Cardiac muscle cell (in vitro differentiated cells and primary cell): ENCODE measurements at regions not wholly inside any gene's neighbourhood (a gene's known extent, or its start where the extent isn't known, plus 50 kb on each side); places are given as distances from the start of the nearest gene placed in this dataset.

Experiments used
- DNase-seq, 2 donors: peaks; one replicate each; pipeline versions ENCODE4 v3.0.0 to v3.0.0-alpha.2; 2010 to 2017; ENCODE audit warnings: low read depth in 1 of 2, low spot score in 1 of 2
- H3K27ac ChIP-seq: fragments of 200-600 bp; sonication (generic); 2 replicates; pipeline ENCODE4 v1.5.1; 2016
- H3K27me3 ChIP-seq: fragments of 200-600 bp; sonication (generic); 2 replicates; pipeline ENCODE4 v1.6.0; 2016; ENCODE audit warnings: control low read depth
- H3K36me3 ChIP-seq: fragments of 200-600 bp; sonication (generic); 2 replicates; pipeline ENCODE4 v1.5.1; 2016; ENCODE audit warnings: control low read depth
- H3K4me1 ChIP-seq: fragments of 200-600 bp; sonication (generic); 2 replicates; pipeline ENCODE4 v1.8.1; 2017; ENCODE audit warnings: low read depth, mild to moderate bottlenecking, mixed run types
- H3K4me3 ChIP-seq: fragments of 200-600 bp; sonication (generic); 2 replicates; pipeline ENCODE4 v1.5.1; 2016; ENCODE audit warnings: mild to moderate bottlenecking
- H3K9me3 ChIP-seq: fragments of 200-600 bp; sonication (generic); 2 replicates; pipeline ENCODE4 v1.5.1; 2017; ENCODE audit warnings: low read depth, mild to moderate bottlenecking, control low read depth
- CTCF ChIP-seq: IDR thresholded peaks from 2 replicates; pipeline ENCODE4 v1.5.1; 2012; ENCODE audit warnings: low read depth, mild to moderate bottlenecking, low read length

- no peak overlapping the region for H3K4me3 ChIP-seq
- no peaks in the 10 kb centered on the region for H3K9me3 ChIP-seq
- no peaks in the 10 kb centered on the region for H3K36me3 ChIP-seq
- no peak for TF ChIP-seq CTCF
- H3K27me3 ChIP-seq: no peaks in the 10 kb centered on the region
- H3K4me1 ChIP-seq: no peaks in the 10 kb centered on the region
- H3K27ac ChIP-seq: no peak overlapping the region
- DNase-seq: no peak
Measured at GRCh38 chr6:54043360-54043759, 67.9 kb upstream of the MLIP start.

- TF ChIP-seq CTCF: no peak
- H3K9me3 ChIP-seq: no peaks in the 10 kb centered on the region
- no peak overlapping the region for H3K27ac ChIP-seq
- H3K4me3 ChIP-seq: no peak overlapping the region
- H3K4me1 ChIP-seq: peaks cover 5% of the 10 kb centered on the region
- H3K36me3 ChIP-seq: no peaks in the 10 kb centered on the region
- no peak for DNase-seq
- no peaks in the 10 kb centered on the region for H3K27me3 ChIP-seq
Measured at GRCh38 chr6:54044059-54044458, 67.2 kb upstream of the MLIP start.

- Histone ChIP-seq H3K9me3 (no peaks in the 10 kb centered on the region), H3K4me1 (peaks cover 22% of the 10 kb centered on the region), H3K36me3 (no peaks in the 10 kb centered on the region), H3K4me3 (no peak overlapping the region), H3K27me3 (no peaks in the 10 kb centered on the region), H3K27ac (no peak overlapping the region)
- DNase-seq: no peak
- no peak for TF ChIP-seq CTCF
Measured at GRCh38 chr6:54048782-54049181, 62.5 kb upstream of the MLIP start.

- no peak for DNase-seq
- H3K27me3 ChIP-seq: no peaks in the 10 kb centered on the region
- TF ChIP-seq CTCF: no peak
Measured at GRCh38 chr6:54050750-54051149, 60.5 kb upstream of the MLIP start.

GRCh38 chr6:54053881-54054391 is 57.3 kb upstream of the MLIP start:
- no peaks in the 10 kb centered on the region for H3K36me3 ChIP-seq
- peak overlapping the region; percentile 77 for H3K27ac ChIP-seq
- no peaks in the 10 kb centered on the region for H3K27me3 ChIP-seq
- H3K9me3 ChIP-seq: no peaks in the 10 kb centered on the region
- no peak for TF ChIP-seq CTCF
- no peak overlapping the region for H3K4me3 ChIP-seq
- DNase-seq: peak; percentile 79 to 93
- peaks cover 46% of the 10 kb centered on the region for H3K4me1 ChIP-seq

More at GRCh38 chr6:54050750-54051149, 60.5 kb upstream of the MLIP start:
- no peaks in the 10 kb centered on the region for H3K9me3 ChIP-seq
- no peaks in the 10 kb centered on the region for H3K36me3 ChIP-seq
- no peak overlapping the region for H3K4me3 ChIP-seq
- no peak overlapping the region for H3K27ac ChIP-seq
- H3K4me1 ChIP-seq: peaks cover 30% of the 10 kb centered on the region

- Histone ChIP-seq H3K4me1 (peaks cover 50% of the 10 kb centered on the region), H3K36me3 (no peaks in the 10 kb centered on the region), H3K27ac (no peak overlapping the region), H3K27me3 (no peaks in the 10 kb centered on the region), H3K9me3 (no peaks in the 10 kb centered on the region), H3K4me3 (no peak overlapping the region)
- DNase-seq: no peak
- no peak for TF ChIP-seq CTCF
Measured at GRCh38 chr6:54056105-54056504, 55.1 kb upstream of the MLIP start.
